ENCODE measurements at regions not wholly inside any gene's neighbourhood (a gene's known extent, or its start where the extent isn't known, plus 50 kb on each side); places are given as distances from the start of the nearest gene placed in this dataset.

GRCh38 chr20:4411744-4412143, 162.7 kb upstream of the ADRA1D start:
- Histone ChIP-seq H3K27me3 (replicated peaks in 1 of 4; ENCODE audit: control insufficient read depth in 3 of 4, extremely low read depth in 1 of 4, insufficient read depth in 3 of 4, low read length in 3 of 4) (no peaks in the 10 kb centered on the region), H3K79me1 (ENCODE audit: low read depth, low read length) (no peaks in the 10 kb centered on the region), H3K18ac (ENCODE audit: extremely low read depth, low read length) (no peak overlapping the region), H3K27ac (ENCODE audit: low read depth, low read length) (no peak overlapping the region), H3K4me2 (ENCODE audit: insufficient read depth in 1 of 2, low read depth in 2 of 2, low read length in 2 of 2) (no peak overlapping the region), H3K14ac (ENCODE audit: insufficient read length) (no peak overlapping the region), H4K8ac (ENCODE audit: extremely low read depth, insufficient read depth, low read length) (no peak overlapping the region), H2BK20ac (ENCODE audit: low read length) (no peak overlapping the region), H3K23ac (ENCODE audit: insufficient read length) (no peak overlapping the region), H4K20me1 (replicated peaks in 1 of 2; ENCODE audit: control insufficient read depth in 1 of 2, insufficient read depth in 2 of 2, low read length in 2 of 2) (no peaks in the 10 kb centered on the region), H3K9me3 (ENCODE audit: insufficient read depth in 2 of 2, low read depth in 1 of 2, low read length in 1 of 2) (no peaks in the 10 kb centered on the region), H2AK5ac (ENCODE audit: low read depth, low read length) (no peak overlapping the region), H3K4me3 (ENCODE audit: extremely low read depth in 1 of 4, insufficient read depth in 2 of 4, low read depth in 3 of 4, low read length in 4 of 4) (no peak overlapping the region), H3K79me2 (ENCODE audit: control insufficient read depth in 1 of 2, insufficient read depth in 2 of 2, low read length in 2 of 2) (no peaks in the 10 kb centered on the region), H3K4ac (replicated peaks; ENCODE audit: insufficient read length, low read depth, low read length) (no peak overlapping the region), H2BK5ac (ENCODE audit: low read depth, low read length) (no peak overlapping the region), H3K36me3 (ENCODE audit: control insufficient read depth in 2 of 4, insufficient read depth in 4 of 4, low read length in 3 of 4) (no peaks in the 10 kb centered on the region), H3K56ac (replicated peaks; ENCODE audit: insufficient read length, low read depth, low read length) (no peak overlapping the region), H4K5ac (ENCODE audit: insufficient read length, low read depth, low read length) (no peak overlapping the region), H4K91ac (replicated peaks; ENCODE audit: insufficient read length, low read length) (no peak overlapping the region), H3K4me1 (replicated peaks in 1 of 4; ENCODE audit: control insufficient read depth in 3 of 4, insufficient read depth in 4 of 4, low read length in 3 of 4) (no peaks in the 10 kb centered on the region), H2BK15ac (ENCODE audit: low read length) (no peak overlapping the region), H3K23me2 (ENCODE audit: low read depth, low read length) (no peaks in the 10 kb centered on the region; the same call in 1 of the 2 replicates), H2BK120ac (replicated peaks; ENCODE audit: low read depth, low read length) (no peak overlapping the region), H2BK12ac (ENCODE audit: low read depth, low read length) (no peak overlapping the region), H3K9ac (replicated peaks in 1 of 4; ENCODE audit: extremely low read depth in 1 of 4, low read depth in 3 of 4, low read length in 3 of 4) (no peak overlapping the region), H2AFZ (ENCODE audit: low read length) (no peak overlapping the region)
- TF ChIP-seq KDM1A (IDR thresholded peaks at IDR 0.05; ENCODE audit: borderline replicate concordance, low read length) (no peak), HDAC6 (IDR thresholded peaks at IDR 0.05; ENCODE audit: low read depth, low read length) (no peak), TAF7 (optimal IDR thresholded peaks at IDR 0.05; ENCODE audit: borderline replicate concordance, low read depth, low read length) (no peak), SIN3A (conservative IDR thresholded peaks at IDR 0.05 in 1 of 2, IDR thresholded peaks at IDR 0.05 in 1 of 2; ENCODE audit: low read depth in 1 of 2, low read length in 2 of 2) (no peak), SP1 (IDR thresholded peaks at IDR 0.05; ENCODE audit: low read depth, low read length) (no peak), CBX8 (IDR thresholded peaks at IDR 0.05; ENCODE audit: borderline replicate concordance, low read depth, low read length) (no peak), RFX5 (IDR thresholded peaks at IDR 0.05; ENCODE audit: borderline replicate concordance, low read depth, low read length) (no peak), SUZ12 (IDR thresholded peaks at IDR 0.05; ENCODE audit: low read length) (no peak), SRF (IDR thresholded peaks at IDR 0.05; ENCODE audit: low read depth, low read length) (no peak)
- POLR2A ChIA-PET (ENCODE audit: partially characterized antibody), result no interaction called here
- 79 to 100% methylated on average over 1 to 4 of the region's 4 CpGs for WGBS, 2 experiments (ENCODE audit: extremely low coverage in 1 of 2, insufficient coverage in 1 of 2, insufficient read length in 1 of 2, insufficient replicate concordance in 2 of 2, low coverage in 1 of 2, low lambda C conversion rate in 2 of 2, missing lambda C conversion rate in 1 of 2)
- no peak for FAIRE-seq
- no peak for DNase-seq (ENCODE audit: low read depth in 1 of 2, low spot score in 2 of 2)
- CTCF ChIA-PET (ENCODE audit: partially characterized antibody), result interaction anchor here (1.2 to 1.4 kb wide), 2 partner anchors 10 to 12 kb away, joined by 3 to 4 read pairs; no protein-coding TSS in a partner anchor

Measured in H1 (cell line).